Right renal pelvis (tissue), 4 donors: ENCODE measurements at regions not wholly inside any gene's neighbourhood (a gene's known extent, or its start where the extent isn't known, plus 50 kb on each side); places are given as distances from the start of the nearest gene placed in this dataset.
A peak's percentile ranks its signal among the peaks of the same experiment; 100 is the strongest.

Source experiments
- DNase-seq, 4 donors: peaks; one replicate each; pipeline ENCODE4 v3.0.0-alpha.2; 2013; ENCODE audit warnings: low read depth in 4 of 4, low spot score in 3 of 4, missing footprints in 1 of 4

- DNase-seq, result peak in 1 of 4 donors; percentile 5
Observed at GRCh38 chr6:98769546-98769945, 64.8 kb upstream of the POU3F2 start.

- DNase-seq, result no peak
Observed at GRCh38 chr6:98775205-98775604, 59.2 kb upstream of the POU3F2 start.

GRCh38 chr6:98777762-98778161, 56.6 kb upstream of the POU3F2 start:
- no peak for DNase-seq

DNA sequence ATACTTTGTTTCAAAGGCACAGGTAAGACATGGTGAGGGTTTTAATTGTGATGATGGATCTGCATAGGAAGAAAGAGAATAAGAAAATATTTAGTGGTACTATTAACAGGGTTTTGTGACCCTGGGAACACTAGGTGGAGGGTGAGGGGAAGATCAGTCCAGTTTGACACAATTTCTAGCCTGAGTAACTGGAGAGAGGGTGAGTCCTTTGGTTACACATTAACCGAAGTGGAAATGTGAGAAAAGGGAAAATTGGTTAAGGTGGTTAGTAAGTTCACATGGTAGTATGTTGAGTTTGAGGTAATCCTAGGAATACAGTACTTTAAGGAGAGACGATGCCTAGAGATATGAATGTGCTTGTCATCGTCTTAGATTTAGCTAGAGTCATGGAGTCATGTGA, 54.8 kb upstream of the POU3F2 start:
- peak in 3 of 4 donors; percentile 8 to 12 (median 9) for DNase-seq

GRCh38 chr6:98782772-98783171, 51.6 kb upstream of the POU3F2 start:
- DNase-seq, result no peak

- DNase-seq, result no peak
Observed at GRCh38 chr6:98783578-98783977, 50.8 kb upstream of the POU3F2 start.
